B cell (primary cell): ENCODE measurements at regions not wholly inside any gene's neighbourhood (a gene's known extent, or its start where the extent isn't known, plus 50 kb on each side); places are given as distances from the start of the nearest gene placed in this dataset.

Experiments used
- ATAC-seq: fragments of 200-7000 bp; cut with Tn5 transposase; one replicate; pipeline ENCODE4 v1.10.0; 2021; ENCODE audit warnings: low read depth, mild to moderate bottlenecking, moderate number of reproducible peaks, moderate library complexity
- CTCF ChIA-PET: fragments of 350-600 bp; sonication (Branson Sonifier 250); formaldehyde crosslinking; loops from one replicate; lab custom pipeline; 2021; ENCODE audit warnings: antibody characterized with exemption, inconsistent platforms; lab: Charles Lee
- POLR2A ChIA-PET: fragments of 350-600 bp; sonication (Branson Sonifier 250); formaldehyde crosslinking; loops from one replicate; lab custom pipeline; 2021; ENCODE audit warnings: antibody characterized with exemption; lab: Charles Lee
- DNase-seq: peaks from one replicate; pipeline ENCODE4 v3.0.0; 2013
- H2AFZ ChIP-seq: 2 replicates; pipeline ENCODE4 v1.6.1; 2012; ENCODE audit warnings: mild to moderate bottlenecking, low read depth, low read length; ENCODE audit not compliant: insufficient read depth, poor library complexity, severe bottlenecking
- H3K27ac ChIP-seq, 2 donors: 1 replicate in 1 of 2; 2 replicates in 1 of 2; pipeline ENCODE4 v1.5.1; 2012 to 2013; ENCODE audit warnings: low read length in 2 of 2, mild to moderate bottlenecking in 2 of 2, moderate library complexity in 1 of 2
- H3K27me3 ChIP-seq, 4 experiments: fragments of 200-600 bp in 1 of 4; sonication (generic) in 1 of 4; replicated peaks in 1 of 4; 1 replicate in 2 of 4; 2 replicates in 2 of 4; pipeline versions ENCODE4 v1.6.1 to v1.7.0; 2013 to 2016; ENCODE audit warnings: low read length in 3 of 4, mild to moderate bottlenecking in 2 of 4, mixed read lengths in 1 of 4, moderate library complexity in 1 of 4; ENCODE audit not compliant: insufficient read depth in 4 of 4, control insufficient read depth in 3 of 4; ENCODE audit errors: control extremely low read depth in 1 of 4
- H3K36me3 ChIP-seq, 2 experiments: replicated peaks in 1 of 2; 1 replicate in 1 of 2; 2 replicates in 1 of 2; pipeline versions ENCODE4 v1.6.1 to v1.7.1; 2013; ENCODE audit warnings: low read length in 1 of 2; ENCODE audit not compliant: insufficient read depth in 2 of 2, control insufficient read depth in 1 of 2; ENCODE audit errors: control extremely low read depth in 1 of 2, extremely low read depth in 1 of 2
- H3K4me1 ChIP-seq, 2 donors: fragments of 200-600 bp in 1 of 2; sonication (generic) in 1 of 2; 1 replicate in 1 of 2; 2 replicates in 1 of 2; pipeline versions ENCODE4 v1.5.1 to v1.6.1; 2013 to 2017; ENCODE audit warnings: low read length in 2 of 2; ENCODE audit not compliant: control insufficient read depth in 2 of 2, insufficient read depth in 2 of 2
- H3K4me2 ChIP-seq: replicated peaks from 2 replicates; pipeline ENCODE3; 2012; ENCODE audit warnings: mild to moderate bottlenecking, low read depth, low read length; ENCODE audit not compliant: poor library complexity, severe bottlenecking
- H3K4me3 ChIP-seq, 5 experiments: fragments of 200-600 bp in 1 of 5; sonication (generic) in 1 of 5; 1 replicate in 3 of 5; 2 replicates in 2 of 5; pipeline versions ENCODE4 v1.5.1 to v1.7.0; 2011 to 2016; ENCODE audit warnings: low read length in 4 of 5, mild to moderate bottlenecking in 4 of 5, low read depth in 2 of 5, control low read depth in 1 of 5, moderate library complexity in 1 of 5; ENCODE audit not compliant: insufficient read depth in 1 of 5; ENCODE audit errors: control extremely low read depth in 1 of 5, extremely low read depth in 1 of 5
- H3K79me2 ChIP-seq: fragments of 200-600 bp; sonication (generic); one replicate; pipeline ENCODE4 v1.6.0; 2016; ENCODE audit warnings: low read length; ENCODE audit not compliant: control insufficient read depth, insufficient read depth
- H3K9ac ChIP-seq: fragments of 200-600 bp; sonication (generic); 2 replicates; pipeline ENCODE4 v1.6.1; 2017; ENCODE audit warnings: mild to moderate bottlenecking, low read length, moderate library complexity
- H3K9me3 ChIP-seq, 3 donors: one replicate each; pipeline versions ENCODE4 v1.6.1 to v1.7.1; 2013; ENCODE audit warnings: low read length in 2 of 3; ENCODE audit not compliant: control insufficient read depth in 2 of 3, insufficient read depth in 1 of 3; ENCODE audit errors: control extremely low read depth in 1 of 3
- H4K20me1 ChIP-seq: 2 replicates; pipeline ENCODE4 v1.6.0; 2012; ENCODE audit warnings: mild to moderate bottlenecking, low read length; ENCODE audit not compliant: insufficient read depth, control insufficient read depth, poor library complexity, severe bottlenecking
- H3K27ac Mint-ChIP-seq: one replicate; pipeline ENCODE4 v1.8.0; 2021; ENCODE audit warnings: mixed read lengths
- H3K27me3 Mint-ChIP-seq: one replicate; pipeline ENCODE4 v1.8.0; 2021; ENCODE audit warnings: mixed read lengths
- H3K4me1 Mint-ChIP-seq: one replicate; pipeline ENCODE4 v1.8.0; 2021; ENCODE audit warnings: mixed read lengths
- H3K4me3 Mint-ChIP-seq: one replicate; pipeline ENCODE4 v1.8.0; 2021; ENCODE audit warnings: mixed read lengths
- H3K9me3 Mint-ChIP-seq: one replicate; pipeline ENCODE4 v1.8.0; 2022; ENCODE audit warnings: mixed read lengths; ENCODE audit not compliant: insufficient read depth
- EZH2 ChIP-seq: IDR thresholded peaks from 2 replicates; pipeline ENCODE4 v1.6.1; 2012; ENCODE audit warnings: borderline replicate concordance, low read depth, mild to moderate bottlenecking, moderate library complexity, low read length; ENCODE audit not compliant: insufficient read depth, poor library complexity, severe bottlenecking
- WGBS: methylation state at CpG from one replicate; pipeline ENCODE4 v1.1.5; 2013; ENCODE audit warnings: missing lambda C conversion rate; ENCODE audit not compliant: insufficient coverage; 5-methylcytosine and 5-hydroxymethylcytosine counted together
- intact Hi-C: fragments of 100-400 bp; cut with micrococcal nuclease; formaldehyde crosslinking; loops from one replicate; pipeline ENCODE4 v1.10.0; 2022
- TF ChIP-seq, protein P1 (sequence below): fragments of 200-600 bp; IDR thresholded peaks from one replicate; pipeline ENCODE4 v1.8.0; 2022; ENCODE audit warnings: antibody characterized with exemption, mild to moderate bottlenecking

DNA sequence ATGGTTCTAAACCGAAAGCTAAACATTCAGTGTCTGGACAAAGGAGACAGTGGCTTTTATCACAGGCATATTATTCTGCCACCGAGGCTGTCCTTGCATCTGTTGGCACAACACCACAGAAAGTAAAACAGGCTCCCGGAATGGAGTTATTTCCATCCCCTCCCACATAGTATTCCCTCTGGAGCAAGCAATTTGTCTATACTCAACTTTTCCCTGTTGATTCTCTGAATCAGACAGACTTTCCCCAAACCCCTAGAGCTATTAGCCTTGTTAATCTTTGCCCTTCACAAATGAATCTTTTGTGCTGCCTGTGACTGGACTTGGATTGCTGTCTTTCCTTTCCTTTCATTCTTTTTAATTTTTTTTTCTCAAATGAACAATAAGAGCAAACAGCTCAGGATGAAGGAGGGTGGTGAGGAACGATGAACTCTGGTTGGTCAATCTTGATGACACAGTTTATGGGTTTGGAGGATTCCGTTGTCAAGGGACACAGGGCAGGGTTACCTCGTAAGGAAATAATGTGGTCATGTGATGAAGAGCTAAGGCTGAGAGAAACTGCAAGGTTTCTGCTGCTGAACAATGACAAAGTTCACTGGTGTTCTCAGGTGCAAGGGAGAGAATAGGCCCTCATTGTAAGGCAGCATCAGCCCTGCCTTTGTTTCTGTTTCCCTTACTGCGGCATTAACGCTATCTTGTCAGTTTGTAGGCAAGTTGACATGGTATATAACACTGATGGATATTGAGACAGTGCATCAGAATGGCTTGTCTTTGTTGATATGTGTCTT, 275.0 kb upstream of the BMP2 start:
- intact Hi-C loops, result no loop called here
- Histone ChIP-seq H3K4me2 (no peak overlapping the region), H2AFZ (no peak overlapping the region), H3K79me2 (no peaks in the 10 kb centered on the region), H3K9ac (no peak overlapping the region), H3K4me3 (no peak overlapping the region), H3K27ac (no peak overlapping the region), H4K20me1 (no peaks in the 10 kb centered on the region), H3K27me3 (no peaks in the 10 kb centered on the region), H3K36me3 (no peaks in the 10 kb centered on the region), H3K4me1 (no peaks in the 10 kb centered on the region), H3K9me3 (no peaks in the 10 kb centered on the region)
- TF ChIP-seq, protein P1, sequence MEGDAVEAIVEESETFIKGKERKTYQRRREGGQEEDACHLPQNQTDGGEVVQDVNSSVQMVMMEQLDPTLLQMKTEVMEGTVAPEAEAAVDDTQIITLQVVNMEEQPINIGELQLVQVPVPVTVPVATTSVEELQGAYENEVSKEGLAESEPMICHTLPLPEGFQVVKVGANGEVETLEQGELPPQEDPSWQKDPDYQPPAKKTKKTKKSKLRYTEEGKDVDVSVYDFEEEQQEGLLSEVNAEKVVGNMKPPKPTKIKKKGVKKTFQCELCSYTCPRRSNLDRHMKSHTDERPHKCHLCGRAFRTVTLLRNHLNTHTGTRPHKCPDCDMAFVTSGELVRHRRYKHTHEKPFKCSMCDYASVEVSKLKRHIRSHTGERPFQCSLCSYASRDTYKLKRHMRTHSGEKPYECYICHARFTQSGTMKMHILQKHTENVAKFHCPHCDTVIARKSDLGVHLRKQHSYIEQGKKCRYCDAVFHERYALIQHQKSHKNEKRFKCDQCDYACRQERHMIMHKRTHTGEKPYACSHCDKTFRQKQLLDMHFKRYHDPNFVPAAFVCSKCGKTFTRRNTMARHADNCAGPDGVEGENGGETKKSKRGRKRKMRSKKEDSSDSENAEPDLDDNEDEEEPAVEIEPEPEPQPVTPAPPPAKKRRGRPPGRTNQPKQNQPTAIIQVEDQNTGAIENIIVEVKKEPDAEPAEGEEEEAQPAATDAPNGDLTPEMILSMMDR, result no peak
- TF ChIP-seq EZH2, result no peak
- CTCF ChIA-PET, result no interaction called here
- Mint-ChIP-seq H3K27ac (no peak overlapping the region), H3K27me3 (no peaks in the 10 kb centered on the region), H3K9me3 (peaks cover 3% of the 10 kb centered on the region), H3K4me3 (no peak overlapping the region), H3K4me1 (no peaks in the 10 kb centered on the region)
- POLR2A ChIA-PET, result no interaction called here
- no peak for DNase-seq
- ATAC-seq, result no peak
- WGBS, result 74% methylated on average over 8 of the region's 8 CpGs

DNA sequence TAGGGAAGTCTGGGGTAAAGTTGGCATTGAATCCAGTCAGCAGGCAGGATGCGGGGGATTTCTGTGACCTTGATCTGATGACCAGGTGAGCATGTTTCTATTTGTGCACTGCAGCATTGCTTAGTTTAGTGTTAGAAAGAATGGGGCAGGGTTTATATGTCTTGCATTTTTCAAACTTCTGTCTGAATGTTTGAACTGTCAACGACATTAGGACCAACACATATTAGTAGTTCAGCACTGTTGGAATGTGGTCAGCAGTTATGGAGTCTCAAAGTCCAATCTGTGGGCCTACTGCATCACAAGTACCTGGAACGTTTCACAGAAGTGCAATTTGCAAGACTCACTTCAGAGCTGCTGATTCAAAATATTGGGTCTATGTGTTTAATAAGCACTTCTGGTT, 276.6 kb upstream of the BMP2 start:
- no peak overlapping the region for H3K4me3 Mint-ChIP-seq
- peaks cover 3% of the 10 kb centered on the region for H3K9me3 Mint-ChIP-seq
- intact Hi-C loops, result no loop called here
- TF ChIP-seq, protein P1, result no peak
- TF ChIP-seq EZH2, result no peak
- Histone ChIP-seq H3K4me3 (no peak overlapping the region), H3K9me3 (no peaks in the 10 kb centered on the region), H3K79me2 (no peaks in the 10 kb centered on the region), H3K4me2 (no peak overlapping the region), H4K20me1 (no peaks in the 10 kb centered on the region), H3K9ac (no peak overlapping the region), H3K36me3 (no peaks in the 10 kb centered on the region), H3K27me3 (no peaks in the 10 kb centered on the region), H3K4me1 (no peaks in the 10 kb centered on the region), H2AFZ (no peak overlapping the region), H3K27ac (no peak overlapping the region)
- DNase-seq (no peak), ATAC-seq (no peak)
- WGBS, result 90% methylated on average over 2 of the region's 3 CpGs
- H3K27ac Mint-ChIP-seq, result no peak overlapping the region
- CTCF ChIA-PET, result no interaction called here
- H3K27me3 Mint-ChIP-seq, result no peaks in the 10 kb centered on the region
- no peaks in the 10 kb centered on the region for H3K4me1 Mint-ChIP-seq
- POLR2A ChIA-PET, result no interaction called here
